A549 (cell line): ENCODE measurements at regions not wholly inside any gene's neighbourhood (a gene's known extent, or its start where the extent isn't known, plus 50 kb on each side); places are given as distances from the start of the nearest gene placed in this dataset.

Experiments
- ATAC-seq, 2 experiments: fragments of 200-7000 bp in 1 of 2; fragments of >200 bp in 1 of 2; cut with Nextera tagmentation in 1 of 2; cut with Tn5 transposase in 1 of 2; 3 replicates each; pipeline versions ENCODE4 v1.8.0 to v1.9.1; 2018 to 2020; ENCODE audit warnings: mild to moderate bottlenecking in 1 of 2, moderate library complexity in 1 of 2
- CTCF ChIA-PET: fragments of 300-600 bp; sonication (Branson Sonifier 250); formaldehyde crosslinking; extraction: SDS; loops from one replicate; lab custom pipeline; 2021; ENCODE audit warnings: antibody characterized with exemption, inconsistent platforms; lab: Yijun Ruan, JAX
- POLR2A ChIA-PET: fragments of 350-600 bp; formaldehyde crosslinking; extraction: SDS; loops from one replicate; lab custom pipeline; 2021; ENCODE audit warnings: antibody characterized with exemption, inconsistent platforms; lab: Yijun Ruan, JAX
- DNase-seq, 2 experiments: peaks; one replicate each; pipeline versions ENCODE4 v3.0.0 to v3.0.0-alpha.2; 2011 to 2016; ENCODE audit warnings: low read depth in 1 of 2, low spot score in 1 of 2
- FAIRE-seq: peaks from 2 replicates; lab custom pipeline; 2011; peaks lifted over from hg19 to GRCh38; lab: Jason Lieb, UNC
- H3K27ac ChIP-seq, 2 experiments: fragments of >200 bp; sonication (Bioruptor Twin); formaldehyde crosslinking; 3 replicates each; pipeline ENCODE4 v1.5.1; 2016 to 2017
- H3K4me1 ChIP-seq: fragments of >200 bp; sonication (Bioruptor Twin); formaldehyde crosslinking; 3 replicates; pipeline ENCODE4 v1.6.1; 2016
- H3K4me2 ChIP-seq: fragments of >200 bp; sonication (Bioruptor Twin); formaldehyde crosslinking; 3 replicates; pipeline ENCODE4 v1.6.1; 2016
- H3K4me3 ChIP-seq: fragments of >200 bp; sonication (Bioruptor Twin); formaldehyde crosslinking; 3 replicates; pipeline ENCODE4 v1.5.1; 2016
- H3K9me3 ChIP-seq: fragments of >200 bp; sonication (Bioruptor Twin); formaldehyde crosslinking; 3 replicates; pipeline ENCODE4 v1.6.1; 2016
- BHLHE40 ChIP-seq: IDR thresholded peaks from 2 replicates; pipeline ENCODE4 v1.6.1; 2012; ENCODE audit warnings: low read depth, low read length, inconsistent platforms
- CHD4 ChIP-seq: fragments of 200-600 bp; sonication (generic); IDR thresholded peaks from 2 replicates; pipeline ENCODE4 v1.6.1; 2016; ENCODE audit warnings: antibody characterized with exemption, mild to moderate bottlenecking, borderline replicate concordance
- CTCF ChIP-seq: fragments of >200 bp; sonication (Bioruptor Twin); formaldehyde crosslinking; IDR thresholded peaks from 3 replicates; pipeline ENCODE4 v1.5.1; 2016
- ELK1 ChIP-seq: fragments of 150-350 bp; IDR thresholded peaks from 2 replicates; pipeline ENCODE4 v1.6.1; 2014; ENCODE audit warnings: low read depth, mild to moderate bottlenecking, low read length
- FOSL2 ChIP-seq, 2 experiments: fragments of 450-650 bp in 1 of 2; fragments of >200 bp in 1 of 2; sonication (Bioruptor Twin) in 1 of 2; formaldehyde crosslinking; IDR thresholded peaks; 2 replicates each; pipeline versions ENCODE4 v1.5.0 to v1.6.1; 2016 to 2020; ENCODE audit warnings: mild to moderate bottlenecking in 1 of 2, moderate library complexity in 1 of 2
- HES2 ChIP-seq: fragments of >200 bp; sonication (Bioruptor Twin); formaldehyde crosslinking; IDR thresholded peaks from 2 replicates; pipeline ENCODE4 v1.6.1; 2016
- HEYL ChIP-seq: fragments of 250-450 bp; sonication (Bioruptor Pico); IDR thresholded peaks from 2 replicates; pipeline ENCODE4 v1.8.0; 2021; ENCODE audit warnings: mild to moderate bottlenecking, moderate library complexity
- HMGXB4 ChIP-seq: fragments of 250-450 bp; sonication (Bioruptor Pico); IDR thresholded peaks from 2 replicates; pipeline ENCODE4 v1.5.0; 2021; ENCODE audit warnings: mild to moderate bottlenecking, moderate library complexity, borderline replicate concordance
- JUN ChIP-seq, 2 experiments: fragments of >200 bp; sonication (Bioruptor Twin); formaldehyde crosslinking; IDR thresholded peaks; 2 replicates in 1 of 2; 3 replicates in 1 of 2; pipeline ENCODE4 v1.6.1; 2016 to 2017
- MAZ ChIP-seq: fragments of 150-350 bp; IDR thresholded peaks from 2 replicates; pipeline ENCODE4 v1.6.1; 2014; ENCODE audit warnings: antibody characterized with exemption, low read depth, low read length, borderline replicate concordance
- NFE2L2 ChIP-seq: fragments of 150-350 bp; conservative IDR thresholded peaks from 2 replicates; pipeline ENCODE4 v1.6.1; 2014; ENCODE audit warnings: low read length
- NPAS2 ChIP-seq: fragments of 250-450 bp; sonication (Bioruptor Pico); IDR thresholded peaks from 2 replicates; pipeline ENCODE4 v1.8.0; 2022; ENCODE audit warnings: mild to moderate bottlenecking, moderate library complexity, borderline replicate concordance
- NR3C1 ChIP-seq: fragments of >200 bp; sonication (Bioruptor Twin); formaldehyde crosslinking; IDR thresholded peaks from 3 replicates; pipeline ENCODE4 v1.6.1; 2017
- PBX3 ChIP-seq: IDR thresholded peaks from 2 replicates; pipeline ENCODE4 v1.6.1; 2012
- PHF8 ChIP-seq: fragments of 200-600 bp; sonication (generic); IDR thresholded peaks from 2 replicates; pipeline ENCODE4 v1.6.1; 2016; ENCODE audit warnings: low read depth, mild to moderate bottlenecking, antibody characterized with exemption, moderate library complexity, borderline replicate concordance
- POLR2AphosphoS2 ChIP-seq: conservative IDR thresholded peaks from 2 replicates; pipeline ENCODE4 v1.6.1; 2012; ENCODE audit warnings: low read length, improper control_type of control experiment, inconsistent platforms
- REST ChIP-seq: fragments of 200-600 bp; sonication (generic); IDR thresholded peaks from 2 replicates; pipeline ENCODE4 v1.6.1; 2016; ENCODE audit warnings: antibody characterized with exemption, mild to moderate bottlenecking, moderate library complexity
- SMC3 ChIP-seq: fragments of >200 bp; sonication (Bioruptor Twin); formaldehyde crosslinking; IDR thresholded peaks from 3 replicates; pipeline ENCODE4 v1.6.1; 2018; ENCODE audit warnings: inconsistent platforms
- USF2 ChIP-seq: fragments of 450-650 bp; IDR thresholded peaks from 2 replicates; pipeline ENCODE4 v1.6.1; 2014; ENCODE audit warnings: antibody characterized with exemption
- ZFP36 ChIP-seq: fragments of 450-650 bp; IDR thresholded peaks from 2 replicates; pipeline ENCODE4 v1.6.1; 2014; ENCODE audit warnings: borderline replicate concordance; ENCODE audit not compliant: partially characterized antibody
- ZNF302 ChIP-seq: fragments of 250-450 bp; sonication (Bioruptor Pico); IDR thresholded peaks from 2 replicates; pipeline ENCODE4 v1.9.0; 2021; ENCODE audit warnings: inconsistent platforms, mild to moderate bottlenecking, moderate library complexity
- ZSCAN20 ChIP-seq: fragments of 250-450 bp; sonication (Bioruptor Pico); IDR thresholded peaks from 2 replicates; pipeline ENCODE4 v1.8.0; 2022; ENCODE audit warnings: mild to moderate bottlenecking, moderate library complexity
- WGBS: methylation state at CpG from one replicate; pipeline ENCODE4 v1.1.6; 2017; ENCODE audit errors: missing lambda C conversion rate; 5-methylcytosine and 5-hydroxymethylcytosine counted together

GRCh38 chr20:4084721-4085120, 63.9 kb upstream of the SMOX start:
- H3K27ac ChIP-seq = peak overlapping the region; percentile 92 to 93; a peak in 5 of 6 replicates
- POLR2A ChIA-PET = interaction anchor here (0.7 to 1.4 kb wide), 6 partner anchors 42 to 298 kb away, joined by 3 to 10 read pairs (median 4); partner anchors contain the start of genes AP5S1 and CENPB
- H3K4me1 ChIP-seq = peaks cover 8% of the 10 kb centered on the region; the same call in 2 of the 3 replicates
- TF ChIP-seq NPAS2 (CRISPR knock-in tag) (no peak), HES2 (no peak), FOSL2 (IDR thresholded peaks at IDR 0.05) (no peak), FOSL2 (CRISPR knock-in tag; IDR thresholded peaks at IDR 0.05) (no peak), ZNF302 (no peak), USF2 (no peak), MAZ (no peak), ZSCAN20 (CRISPR knock-in tag) (no peak), CHD4 (no peak), ZFP36 (no peak)
- H3K4me3 ChIP-seq = no peak overlapping the region
- 53% methylated on average over 4 of the region's 4 CpGs for WGBS
- DNase-seq (no peak), FAIRE-seq (no peak), ATAC-seq (no peak)
- H3K4me2 ChIP-seq = peak overlapping the region; percentile 86
- H3K9me3 ChIP-seq = no peaks in the 10 kb centered on the region
- CTCF ChIA-PET = interaction anchor here (0.6 to 10.9 kb wide), 61 partner anchors 8 to 521 kb away, joined by 3 to 167 read pairs (median 5); partner anchors contain the start of genes PANK2 and RNF24

- Histone ChIP-seq H3K4me2 (no peak overlapping the region), H3K27ac (0 out of 6 replicates have a peak overlapping the region, but pooled peaks of 1 of the 2 experiments have one; percentile 17), H3K9me3 (no peaks in the 10 kb centered on the region), H3K4me1 (peaks cover 8% of the 10 kb centered on the region; the same call in 2 of the 3 replicates), H3K4me3 (no peak overlapping the region)
- ATAC-seq (no peak), FAIRE-seq (no peak), DNase-seq (no peak)
- CTCF ChIA-PET = interaction anchor here (0.9 to 10.9 kb wide), 19 partner anchors 8 to 512 kb away, joined by 3 to 167 read pairs (median 5); partner anchors contain the start of genes PANK2 and RNF24
- 96% methylated on average over 1 of the region's 1 CpG for WGBS
- POLR2A ChIA-PET = no interaction called here
- TF ChIP-seq HEYL (CRISPR knock-in tag) (no peak), ELK1 (no peak), PBX3 (no peak), MAZ (no peak), BHLHE40 (no peak), SMC3 (no peak), HES2 (no peak), POLR2AphosphoS2 (no peak), NPAS2 (CRISPR knock-in tag) (no peak), CTCF (no peak), NR3C1 (no peak), PHF8 (no peak), JUN (IDR thresholded peaks at IDR 0.05) (no peak), REST (no peak), NFE2L2 (no peak), HMGXB4 (CRISPR knock-in tag) (no peak)
Measured at GRCh38 chr20:4084096-4084495, 64.5 kb upstream of the SMOX start.
